ENCODE measurements at regions not wholly inside any gene's neighbourhood (a gene's known extent, or its start where the extent isn't known, plus 50 kb on each side); places are given as distances from the start of the nearest gene placed in this dataset.
"Not testable (repeated sequence)": the region's sequence is repeated elsewhere in the genome, so short reads cannot be mapped to it uniquely, and the experiment has no call there.

GRCh38 chr9:117936185-117937130, 232.3 kb downstream of the TLR4 start:
- no peak for DNase-seq (ENCODE audit: low read depth in 2 of 2, low spot score in 1 of 2)

GRCh38 chr9:117938086-117938485, 233.9 kb downstream of the TLR4 start:
- no peak for DNase-seq (ENCODE audit: low read depth in 2 of 2, low spot score in 1 of 2)

- DNase-seq (ENCODE audit: low read depth in 2 of 2, low spot score in 1 of 2), result no peak
Observed at GRCh38 chr9:117938896-117939295, 234.7 kb downstream of the TLR4 start.

GRCh38 chr9:117944750-117945149, 240.5 kb downstream of the TLR4 start:
- DNase-seq (ENCODE audit: low read depth in 2 of 2, low spot score in 1 of 2), result not testable (repeated sequence)

- no peak for DNase-seq (ENCODE audit: low read depth in 2 of 2, low spot score in 1 of 2)
Observed at GRCh38 chr9:117945286-117945685, 241.1 kb downstream of the TLR4 start.

- DNase-seq (ENCODE audit: low read depth in 2 of 2, low spot score in 1 of 2), result no peak
Observed at GRCh38 chr9:117951127-117951526, 246.9 kb downstream of the TLR4 start.

GRCh38 chr9:117952581-117952980, 248.4 kb downstream of the TLR4 start:
- no peak for DNase-seq (ENCODE audit: low read depth in 2 of 2, low spot score in 1 of 2)

- DNase-seq (ENCODE audit: low read depth in 2 of 2, low spot score in 1 of 2), result no peak
Observed at GRCh38 chr9:117957267-117957666, 253.1 kb downstream of the TLR4 start.

- no peak for DNase-seq (ENCODE audit: low read depth in 2 of 2, low spot score in 1 of 2)
Observed at GRCh38 chr9:117958726-117959125, 254.5 kb downstream of the TLR4 start.

- no peak for DNase-seq (ENCODE audit: low read depth in 2 of 2, low spot score in 1 of 2)
Observed at GRCh38 chr9:117963493-117964090, 259.4 kb downstream of the TLR4 start.

- no peak for DNase-seq (ENCODE audit: low read depth in 2 of 2, low spot score in 1 of 2)
Observed at GRCh38 chr9:117970276-117971050, 266.3 kb downstream of the TLR4 start.

GRCh38 chr9:117974108-117974507, 269.9 kb downstream of the TLR4 start:
- DNase-seq (ENCODE audit: low read depth in 2 of 2, low spot score in 1 of 2), result no peak

- no peak for DNase-seq (ENCODE audit: low read depth in 2 of 2, low spot score in 1 of 2)
Observed at GRCh38 chr9:117979914-117980313, 275.7 kb downstream of the TLR4 start.

- DNase-seq (ENCODE audit: low read depth in 2 of 2, low spot score in 1 of 2), result no peak
Observed at GRCh38 chr9:117987945-117988344, 283.7 kb downstream of the TLR4 start.

- DNase-seq (ENCODE audit: low read depth in 2 of 2, low spot score in 1 of 2), result no peak
Observed at GRCh38 chr9:117992006-117992405, 287.8 kb downstream of the TLR4 start.

- DNase-seq (ENCODE audit: low read depth in 2 of 2, low spot score in 1 of 2), result no peak
Observed at GRCh38 chr9:118000581-118000980, 296.4 kb downstream of the TLR4 start.

- no peak for DNase-seq (ENCODE audit: low read depth in 2 of 2, low spot score in 1 of 2)
Observed at GRCh38 chr9:118003240-118003639, 299.0 kb downstream of the TLR4 start.

GRCh38 chr9:118008246-118008645, 304.0 kb downstream of the TLR4 start:
- no peak for DNase-seq (ENCODE audit: low read depth in 2 of 2, low spot score in 1 of 2)

- no peak for DNase-seq (ENCODE audit: low read depth in 2 of 2, low spot score in 1 of 2)
Observed at GRCh38 chr9:118009614-118010013, 305.4 kb downstream of the TLR4 start.

- no peak for DNase-seq (ENCODE audit: low read depth in 2 of 2, low spot score in 1 of 2)
Observed at GRCh38 chr9:118017607-118018122, 313.5 kb downstream of the TLR4 start.

- DNase-seq (ENCODE audit: low read depth in 2 of 2, low spot score in 1 of 2), result no peak
Observed at GRCh38 chr9:118023644-118024043, 319.4 kb downstream of the TLR4 start.
